HL-60 (cell line): ENCODE measurements at regions not wholly inside any gene's neighbourhood (a gene's known extent, or its start where the extent isn't known, plus 50 kb on each side); places are given as distances from the start of the nearest gene placed in this dataset.

Experiments used
- REST ChIP-seq: IDR thresholded peaks from 2 replicates; pipeline ENCODE4 v1.6.1; 2012; ENCODE audit warnings: low read depth; ENCODE audit not compliant: insufficient replicate concordance
- TF ChIP-seq, protein P1 (sequence below): IDR thresholded peaks from one replicate; pipeline ENCODE4 v1.5.1; 2011; ENCODE audit warnings: low read length, control low read depth, inconsistent platforms; ENCODE audit not compliant: insufficient read depth

DNA sequence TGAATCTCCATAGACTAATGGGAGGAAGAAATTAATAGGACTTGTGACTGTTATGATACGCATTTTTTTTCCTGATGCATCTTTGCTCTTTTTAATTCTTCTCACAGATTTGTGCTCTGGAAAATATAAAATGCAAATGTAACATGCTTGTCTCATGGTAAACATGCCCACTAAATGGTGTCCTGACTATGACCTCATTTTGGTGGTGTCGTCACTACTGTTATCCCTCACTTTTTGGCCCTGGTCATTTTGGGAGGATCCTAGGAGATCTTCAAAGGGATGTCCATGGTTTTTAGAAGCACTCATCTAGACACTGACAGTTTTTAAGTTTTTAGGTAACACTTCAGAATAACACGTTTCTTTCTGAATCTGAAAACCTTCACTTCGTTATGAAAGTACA, 790.8 kb upstream of the FBXO33 start:
- TF ChIP-seq, protein P1, sequence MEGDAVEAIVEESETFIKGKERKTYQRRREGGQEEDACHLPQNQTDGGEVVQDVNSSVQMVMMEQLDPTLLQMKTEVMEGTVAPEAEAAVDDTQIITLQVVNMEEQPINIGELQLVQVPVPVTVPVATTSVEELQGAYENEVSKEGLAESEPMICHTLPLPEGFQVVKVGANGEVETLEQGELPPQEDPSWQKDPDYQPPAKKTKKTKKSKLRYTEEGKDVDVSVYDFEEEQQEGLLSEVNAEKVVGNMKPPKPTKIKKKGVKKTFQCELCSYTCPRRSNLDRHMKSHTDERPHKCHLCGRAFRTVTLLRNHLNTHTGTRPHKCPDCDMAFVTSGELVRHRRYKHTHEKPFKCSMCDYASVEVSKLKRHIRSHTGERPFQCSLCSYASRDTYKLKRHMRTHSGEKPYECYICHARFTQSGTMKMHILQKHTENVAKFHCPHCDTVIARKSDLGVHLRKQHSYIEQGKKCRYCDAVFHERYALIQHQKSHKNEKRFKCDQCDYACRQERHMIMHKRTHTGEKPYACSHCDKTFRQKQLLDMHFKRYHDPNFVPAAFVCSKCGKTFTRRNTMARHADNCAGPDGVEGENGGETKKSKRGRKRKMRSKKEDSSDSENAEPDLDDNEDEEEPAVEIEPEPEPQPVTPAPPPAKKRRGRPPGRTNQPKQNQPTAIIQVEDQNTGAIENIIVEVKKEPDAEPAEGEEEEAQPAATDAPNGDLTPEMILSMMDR: no peak
- no peak for TF ChIP-seq REST
